OCI-LY3 (cell line): ENCODE measurements at regions not wholly inside any gene's neighbourhood (a gene's known extent, or its start where the extent isn't known, plus 50 kb on each side); places are given as distances from the start of the nearest gene placed in this dataset.

Source experiments
- CTCF ChIP-seq: fragments of 200-600, 300-600 bp; sonication (generic); IDR thresholded peaks from 2 replicates; pipeline ENCODE4 v1.5.1; 2014; ENCODE audit warnings: antibody characterized with exemption, low read length, low read depth
- EZH2phosphoT487 ChIP-seq: fragments of 200-600 bp; shearing (Covaris generic); IDR thresholded peaks from 2 replicates; pipeline ENCODE4 v1.6.1; 2018; ENCODE audit warnings: antibody characterized with exemption, mixed run types, low read depth

GRCh38 chr10:124345521-124345920 is 73.2 kb downstream of the OAT start:
- TF ChIP-seq CTCF (no peak), EZH2phosphoT487 (no peak)
